ENCODE measurements at regions not wholly inside any gene's neighbourhood (a gene's known extent, or its start where the extent isn't known, plus 50 kb on each side); places are given as distances from the start of the nearest gene placed in this dataset.

DNA sequence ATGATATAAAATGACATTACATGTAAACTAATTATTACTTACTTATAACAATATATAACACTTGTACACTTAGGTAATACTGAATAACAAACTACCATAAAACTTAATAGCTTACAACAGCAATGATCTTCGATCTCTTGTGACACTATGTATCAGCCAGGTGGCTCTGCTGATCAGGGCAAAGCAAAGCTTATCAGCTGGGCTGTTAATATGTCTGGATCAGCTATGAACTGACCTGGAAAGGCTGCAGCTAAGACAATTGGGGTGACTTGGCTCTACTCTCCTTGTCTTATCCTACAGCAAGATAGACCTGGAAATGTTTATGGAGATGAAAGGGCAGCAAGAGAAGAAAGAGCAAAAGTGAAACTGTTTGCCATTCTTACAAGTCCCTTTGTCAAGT, 511.3 kb downstream of the TLR4 start:
- no peak for DNase-seq
- ATAC-seq (replicated peaks), result no peak
- H3K27ac Mint-ChIP-seq, result no peak overlapping the region
- H3K4me3 Mint-ChIP-seq, result no peak overlapping the region
- no peaks in the 10 kb centered on the region for H3K4me1 Mint-ChIP-seq (ENCODE audit: low read depth in 2 of 2)
- no peaks in the 10 kb centered on the region for H3K27me3 Mint-ChIP-seq
- H3K36me3 Mint-ChIP-seq (ENCODE audit: insufficient read depth), result no peaks in the 10 kb centered on the region
- no peaks in the 10 kb centered on the region for H3K9me3 Mint-ChIP-seq

DNA sequence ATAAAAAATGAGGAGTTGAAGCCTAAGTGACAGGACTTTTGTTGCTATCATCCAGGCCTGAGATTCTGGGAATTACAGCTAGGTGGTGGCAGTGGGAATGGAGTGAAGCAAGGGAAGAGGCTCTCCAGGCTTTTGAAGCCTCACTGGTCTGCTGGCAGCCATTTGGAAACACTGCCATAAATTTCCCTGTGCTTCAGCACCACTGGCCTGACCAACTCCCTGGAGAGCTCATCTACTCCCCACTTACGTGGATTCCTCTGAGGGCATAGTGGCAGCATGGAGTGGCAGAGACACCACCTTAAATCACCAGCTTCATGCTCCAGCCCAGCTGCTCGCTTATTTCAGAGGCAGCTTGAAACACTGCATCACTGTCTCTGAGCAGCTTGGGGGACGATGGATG, 518.2 kb downstream of the TLR4 start:
- no peaks in the 10 kb centered on the region for H3K36me3 Mint-ChIP-seq (ENCODE audit: insufficient read depth)
- DNase-seq, result no peak
- H3K4me1 Mint-ChIP-seq (ENCODE audit: low read depth in 2 of 2), result no peaks in the 10 kb centered on the region
- H3K9me3 Mint-ChIP-seq, result peaks cover 2 to 8% of the 10 kb centered on the region in 2 donors
- no peak for ATAC-seq (replicated peaks)
- H3K4me3 Mint-ChIP-seq, result no peak overlapping the region
- no peak overlapping the region for H3K27ac Mint-ChIP-seq
- peaks cover 0 to 10% of the 10 kb centered on the region in 2 donors for H3K27me3 Mint-ChIP-seq

DNA sequence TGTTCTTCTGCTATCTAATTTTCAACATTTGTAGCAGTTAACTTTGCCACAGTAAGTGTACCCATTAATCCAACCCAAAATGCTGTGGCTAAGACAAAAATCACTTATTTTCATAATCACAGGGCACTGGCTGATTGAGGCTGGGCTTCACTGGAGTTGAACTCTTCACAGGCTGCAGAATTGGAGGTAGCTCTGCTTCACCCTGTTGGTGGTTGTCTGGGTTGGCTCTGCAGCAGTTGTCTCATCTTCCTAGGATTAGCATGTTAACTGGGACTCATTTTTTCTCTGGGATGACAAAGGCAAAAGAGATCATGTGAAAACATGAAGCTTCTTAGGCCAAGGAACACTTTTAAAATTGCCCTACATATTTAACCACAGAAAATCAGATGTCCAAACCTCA, 518.9 kb downstream of the TLR4 start:
- peaks cover 2 to 8% of the 10 kb centered on the region in 2 donors for H3K9me3 Mint-ChIP-seq
- H3K4me1 Mint-ChIP-seq (ENCODE audit: low read depth in 2 of 2), result no peaks in the 10 kb centered on the region
- peaks cover 0 to 10% of the 10 kb centered on the region in 2 donors for H3K27me3 Mint-ChIP-seq
- no peak overlapping the region for H3K27ac Mint-ChIP-seq
- H3K36me3 Mint-ChIP-seq (ENCODE audit: insufficient read depth), result no peaks in the 10 kb centered on the region
- DNase-seq (no peak), ATAC-seq (replicated peaks) (no peak)
- H3K4me3 Mint-ChIP-seq, result no peak overlapping the region

DNA sequence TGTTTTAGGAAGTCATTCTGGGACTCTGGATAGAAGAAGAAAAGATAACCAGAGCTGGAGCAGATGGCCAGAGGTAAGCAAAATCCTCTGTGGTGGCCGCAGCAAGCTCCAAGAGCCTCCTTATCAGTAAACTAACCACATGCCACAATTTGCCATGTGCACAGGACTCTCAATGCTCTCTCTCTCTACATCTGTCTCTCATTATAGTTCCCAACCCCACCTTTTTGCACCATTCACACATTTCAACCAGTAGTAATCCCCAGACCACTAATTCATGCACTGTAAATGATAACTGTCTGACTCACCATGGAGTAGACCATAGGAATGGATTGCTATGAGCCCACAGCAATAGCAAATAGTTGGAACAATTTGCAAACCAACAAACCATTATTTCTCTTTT, 526.1 kb downstream of the TLR4 start:
- DNase-seq (no peak), ATAC-seq (replicated peaks) (no peak)
- no peak overlapping the region for H3K27ac Mint-ChIP-seq
- H3K4me3 Mint-ChIP-seq, result no peak overlapping the region
- H3K36me3 Mint-ChIP-seq (ENCODE audit: insufficient read depth), result peaks cover 2% of the 10 kb centered on the region
- H3K4me1 Mint-ChIP-seq (ENCODE audit: low read depth in 2 of 2), result no peaks in the 10 kb centered on the region
- peaks cover 0 to 2% of the 10 kb centered on the region in 2 donors for H3K9me3 Mint-ChIP-seq
- H3K27me3 Mint-ChIP-seq, result no peaks in the 10 kb centered on the region

DNA sequence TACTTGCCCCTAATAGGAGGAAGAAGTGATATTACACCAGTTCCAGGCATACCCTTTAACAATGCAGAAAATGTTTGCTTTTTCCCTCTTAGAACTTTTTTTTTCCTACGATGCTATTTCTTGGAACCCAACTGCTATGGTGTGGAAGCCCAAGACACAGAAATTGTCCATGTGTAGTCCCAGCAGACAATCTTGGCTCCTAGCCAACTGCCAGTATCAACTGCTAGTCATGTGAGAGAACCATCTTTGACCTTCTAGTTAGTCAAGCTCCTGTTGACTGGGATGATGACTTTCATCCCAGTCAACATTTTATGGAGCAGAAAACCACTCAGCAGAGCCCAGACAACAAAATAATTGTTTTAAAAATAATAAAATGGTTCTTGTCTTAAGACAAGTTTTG, 532.4 kb downstream of the TLR4 start:
- H3K4me1 Mint-ChIP-seq (ENCODE audit: low read depth in 2 of 2), result no peaks in the 10 kb centered on the region
- no peaks in the 10 kb centered on the region for H3K36me3 Mint-ChIP-seq (ENCODE audit: insufficient read depth)
- no peaks in the 10 kb centered on the region for H3K27me3 Mint-ChIP-seq

DNA sequence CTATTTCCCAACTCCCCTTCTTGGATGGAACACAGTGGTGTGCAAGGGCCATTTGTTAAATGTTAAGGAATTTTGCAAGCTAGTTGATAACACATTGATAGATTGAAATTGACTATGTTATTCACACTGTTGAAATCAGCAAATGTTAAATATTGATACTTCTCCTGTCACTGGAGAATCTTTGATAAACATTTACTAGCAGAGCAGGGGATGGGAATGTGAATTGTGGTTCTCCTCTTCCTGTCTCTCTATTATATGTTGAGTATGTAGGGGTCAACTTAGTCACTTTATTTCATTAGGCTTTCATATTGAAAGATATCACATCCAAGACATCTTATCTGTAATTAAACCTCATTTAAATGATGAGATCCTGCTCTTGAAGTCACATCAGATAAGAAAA, 533.9 kb downstream of the TLR4 start:
- H3K4me1 Mint-ChIP-seq (ENCODE audit: low read depth in 2 of 2), result no peaks in the 10 kb centered on the region
- ATAC-seq (replicated peaks) (no peak), DNase-seq (no peak)
- H3K27me3 Mint-ChIP-seq, result no peaks in the 10 kb centered on the region
- no peak overlapping the region for H3K4me3 Mint-ChIP-seq
- no peak overlapping the region for H3K27ac Mint-ChIP-seq
- peaks cover 4 to 6% of the 10 kb centered on the region in 2 donors for H3K9me3 Mint-ChIP-seq
- no peaks in the 10 kb centered on the region for H3K36me3 Mint-ChIP-seq (ENCODE audit: insufficient read depth)

More for the DNA sequence above, 532.4 kb downstream of the TLR4 start:
- peaks cover 4 to 6% of the 10 kb centered on the region in 2 donors for H3K9me3 Mint-ChIP-seq
- ATAC-seq (replicated peaks) (no peak), DNase-seq (no peak)
- H3K4me3 Mint-ChIP-seq, result no peak overlapping the region
- no peak overlapping the region for H3K27ac Mint-ChIP-seq

DNA sequence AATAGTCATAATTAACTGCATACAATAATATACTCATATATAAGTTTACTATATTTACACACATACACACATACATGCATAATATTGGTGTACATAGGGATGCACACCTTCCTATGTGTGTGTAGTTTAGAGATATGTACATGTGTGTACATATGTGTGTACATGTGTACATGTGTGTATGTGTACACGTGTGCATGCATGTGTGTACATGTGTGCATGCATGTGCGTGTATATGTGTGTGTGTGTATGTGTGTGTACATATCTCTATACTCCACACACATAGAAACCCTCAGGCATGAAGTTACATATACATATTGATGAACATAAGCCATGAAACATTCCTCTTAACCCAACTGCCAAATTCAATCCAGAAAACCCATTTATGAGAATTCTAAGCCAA, 547.8 kb downstream of the TLR4 start:
- H3K27me3 Mint-ChIP-seq, result no peaks in the 10 kb centered on the region
- no peak for DNase-seq
- no peak for ATAC-seq (replicated peaks)
- no peak overlapping the region for H3K27ac Mint-ChIP-seq
- H3K36me3 Mint-ChIP-seq (ENCODE audit: insufficient read depth), result no peaks in the 10 kb centered on the region
- no peaks in the 10 kb centered on the region for H3K4me1 Mint-ChIP-seq (ENCODE audit: low read depth in 2 of 2)
- H3K9me3 Mint-ChIP-seq, result peaks cover 4 to 8% of the 10 kb centered on the region in 2 donors
- H3K4me3 Mint-ChIP-seq, result no peak overlapping the region

DNA sequence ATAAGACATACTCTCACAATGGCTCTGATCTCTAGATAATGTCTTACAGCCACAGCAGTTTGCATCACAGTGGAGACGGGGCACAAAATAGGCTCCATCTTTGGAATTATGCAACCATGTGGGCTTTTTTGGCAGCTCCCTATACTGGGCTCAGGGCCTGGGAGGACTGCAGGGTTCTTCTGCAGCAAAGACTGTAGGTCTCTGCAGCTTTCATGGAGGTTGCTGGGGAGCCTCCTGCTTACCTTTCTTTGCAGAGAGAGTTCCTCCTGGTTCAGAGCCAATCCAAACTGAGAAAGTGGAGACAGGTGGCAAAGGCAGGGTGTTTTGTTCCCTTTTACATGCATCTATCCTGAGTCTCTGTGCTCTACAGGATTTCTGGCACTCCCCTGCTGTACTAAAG, 558.0 kb downstream of the TLR4 start:
- ATAC-seq (replicated peaks) (no peak), DNase-seq (no peak)
- Mint-ChIP-seq H3K4me1 (ENCODE audit: low read depth in 2 of 2) (no peaks in the 10 kb centered on the region), H3K27me3 (no peaks in the 10 kb centered on the region), H3K27ac (no peak overlapping the region), H3K9me3 (peaks cover 11 to 13% of the 10 kb centered on the region in 2 donors), H3K4me3 (no peak overlapping the region), H3K36me3 (ENCODE audit: insufficient read depth) (no peaks in the 10 kb centered on the region)

DNA sequence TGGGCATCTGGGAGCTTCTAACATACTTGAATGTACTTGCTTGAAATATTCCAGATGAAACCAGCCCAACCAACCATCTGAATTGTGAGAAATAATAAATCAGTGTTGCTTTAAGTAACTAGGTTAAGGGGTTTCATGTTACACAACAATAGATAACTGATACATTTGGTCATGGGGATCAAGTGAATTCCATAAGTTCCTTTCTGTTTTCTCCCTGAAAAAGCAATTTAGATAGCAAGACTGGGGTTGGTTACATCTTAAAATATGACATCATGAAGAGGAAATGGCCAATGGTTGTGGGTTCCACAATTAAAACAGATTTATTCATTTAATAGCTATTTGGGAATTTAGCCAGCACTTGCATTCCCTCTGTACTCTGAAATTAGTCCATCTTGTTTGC, 559.7 kb downstream of the TLR4 start:
- no peak overlapping the region for H3K4me3 Mint-ChIP-seq
- H3K27me3 Mint-ChIP-seq, result no peaks in the 10 kb centered on the region
- H3K9me3 Mint-ChIP-seq, result peaks cover 11% of the 10 kb centered on the region in 2 donors
- no peaks in the 10 kb centered on the region for H3K4me1 Mint-ChIP-seq (ENCODE audit: low read depth in 2 of 2)
- no peaks in the 10 kb centered on the region for H3K36me3 Mint-ChIP-seq (ENCODE audit: insufficient read depth)
- H3K27ac Mint-ChIP-seq, result no peak overlapping the region
- DNase-seq (no peak), ATAC-seq (replicated peaks) (no peak)

DNA sequence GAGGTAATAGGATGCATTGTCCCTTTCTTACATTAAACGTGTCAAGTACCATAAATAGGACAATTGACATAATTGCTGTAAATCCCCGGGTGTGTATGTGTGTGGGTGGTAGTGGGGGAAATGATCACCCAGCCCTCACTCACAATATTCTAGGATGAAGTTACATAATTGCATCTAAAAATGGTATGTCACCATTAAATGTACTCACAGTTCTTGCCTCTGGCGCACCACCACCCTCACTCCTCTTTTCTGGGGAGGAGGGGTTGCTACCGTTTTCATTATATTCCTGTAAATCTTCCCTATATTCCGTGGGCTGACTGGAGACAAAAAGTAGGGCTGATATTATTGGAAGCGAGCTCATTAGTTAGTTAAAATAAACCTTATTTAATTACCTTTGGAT, 563.8 kb downstream of the TLR4 start:
- ATAC-seq (replicated peaks) (no peak), DNase-seq (no peak)
- Mint-ChIP-seq H3K4me1 (ENCODE audit: low read depth in 2 of 2) (no peaks in the 10 kb centered on the region), H3K27ac (no peak overlapping the region), H3K27me3 (no peaks in the 10 kb centered on the region), H3K9me3 (no peaks in the 10 kb centered on the region), H3K4me3 (no peak overlapping the region), H3K36me3 (ENCODE audit: insufficient read depth) (no peaks in the 10 kb centered on the region)

DNA sequence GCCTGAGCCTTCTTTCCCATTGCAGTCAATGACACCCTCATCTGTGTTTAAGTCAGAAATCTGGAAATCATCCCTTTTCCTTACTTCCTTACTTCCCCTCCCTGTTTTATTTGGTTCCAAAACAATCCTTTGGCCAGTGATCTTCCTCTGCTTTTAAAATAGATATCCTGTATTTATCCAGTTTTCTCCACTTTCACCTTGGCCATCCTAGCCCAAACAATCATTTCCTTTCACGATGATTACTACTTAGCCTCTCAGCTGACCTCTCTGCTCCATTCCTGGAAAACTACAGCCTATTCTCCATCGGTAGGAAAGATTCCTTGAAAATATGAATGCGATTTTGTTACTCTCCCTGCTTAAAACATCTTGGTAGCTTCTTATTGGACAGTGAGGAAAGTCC, 565.4 kb downstream of the TLR4 start:
- Mint-ChIP-seq H3K9me3 (no peaks in the 10 kb centered on the region), H3K27ac (no peak overlapping the region), H3K27me3 (no peaks in the 10 kb centered on the region), H3K36me3 (ENCODE audit: insufficient read depth) (no peaks in the 10 kb centered on the region), H3K4me3 (no peak overlapping the region), H3K4me1 (ENCODE audit: low read depth in 2 of 2) (no peaks in the 10 kb centered on the region)
- DNase-seq (no peak), ATAC-seq (replicated peaks) (no peak)

DNA sequence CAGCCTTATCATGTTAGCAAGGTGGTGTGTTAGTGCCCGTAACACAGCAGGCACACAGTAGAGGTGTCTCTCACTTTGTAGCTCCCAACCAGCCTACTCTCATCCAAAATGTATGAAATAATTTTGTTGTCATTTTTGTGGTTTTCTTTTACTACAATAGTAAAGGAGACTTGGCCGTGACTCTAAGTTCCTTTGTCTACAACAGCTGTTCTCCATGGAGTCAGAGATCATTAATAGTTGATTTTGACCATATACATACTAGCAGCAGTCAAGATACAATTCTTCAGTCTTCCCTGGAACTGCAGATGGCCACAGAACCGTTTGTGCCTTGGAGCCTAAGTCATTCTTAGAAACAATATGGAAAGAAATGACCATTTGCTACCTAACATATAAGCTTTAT, 567.1 kb downstream of the TLR4 start:
- Mint-ChIP-seq H3K9me3 (no peaks in the 10 kb centered on the region), H3K4me1 (ENCODE audit: low read depth in 2 of 2) (no peaks in the 10 kb centered on the region), H3K27ac (no peak overlapping the region), H3K27me3 (no peaks in the 10 kb centered on the region), H3K4me3 (no peak overlapping the region), H3K36me3 (ENCODE audit: insufficient read depth) (no peaks in the 10 kb centered on the region)
- no peak for ATAC-seq (replicated peaks)
- no peak for DNase-seq

DNA sequence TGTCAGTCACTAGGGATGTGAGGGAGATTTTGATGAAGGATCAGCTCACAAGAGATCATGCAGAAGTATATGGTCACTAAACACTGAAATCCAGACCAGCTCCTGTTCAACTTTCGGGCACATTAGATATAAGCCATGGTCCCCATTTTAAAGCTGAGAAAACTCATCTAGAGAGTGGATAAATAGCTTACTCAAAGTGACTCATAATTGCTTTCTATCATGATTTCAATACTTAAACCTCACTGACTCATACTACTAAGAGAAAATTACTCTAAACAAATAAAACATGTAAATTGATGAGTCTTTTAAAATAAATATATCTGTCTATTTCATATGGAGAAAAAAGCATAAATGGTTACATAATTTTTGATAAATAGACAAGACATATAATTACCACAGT, 567.7 kb downstream of the TLR4 start:
- Mint-ChIP-seq H3K27me3 (no peaks in the 10 kb centered on the region), H3K4me3 (no peak overlapping the region), H3K4me1 (ENCODE audit: low read depth in 2 of 2) (no peaks in the 10 kb centered on the region), H3K9me3 (no peaks in the 10 kb centered on the region), H3K36me3 (ENCODE audit: insufficient read depth) (no peaks in the 10 kb centered on the region), H3K27ac (no peak overlapping the region)
- DNase-seq, result no peak
- ATAC-seq (replicated peaks), result no peak

DNA sequence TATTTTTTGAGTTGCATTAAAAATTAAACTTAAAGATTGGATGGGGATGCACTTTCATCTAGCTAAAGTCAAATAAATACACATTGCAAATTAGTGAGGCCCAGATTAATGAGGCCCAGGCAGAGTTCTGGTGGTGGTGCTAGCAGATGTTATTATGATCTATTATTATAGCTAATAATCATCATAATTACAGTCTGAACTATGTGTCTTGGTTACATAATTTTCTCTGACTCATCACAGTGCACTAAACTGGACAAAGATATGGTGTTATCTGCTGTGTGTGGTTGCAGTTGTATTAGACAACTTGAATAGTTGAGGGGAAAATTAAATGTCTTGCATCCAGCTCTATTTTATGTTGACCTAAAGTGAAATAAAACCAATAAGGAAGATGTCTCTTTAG, 568.8 kb downstream of the TLR4 start:
- Mint-ChIP-seq H3K27ac (no peak overlapping the region), H3K4me3 (no peak overlapping the region), H3K27me3 (no peaks in the 10 kb centered on the region), H3K36me3 (ENCODE audit: insufficient read depth) (no peaks in the 10 kb centered on the region), H3K9me3 (no peaks in the 10 kb centered on the region), H3K4me1 (ENCODE audit: low read depth in 2 of 2) (no peaks in the 10 kb centered on the region)
- DNase-seq (no peak), ATAC-seq (replicated peaks) (no peak)

DNA sequence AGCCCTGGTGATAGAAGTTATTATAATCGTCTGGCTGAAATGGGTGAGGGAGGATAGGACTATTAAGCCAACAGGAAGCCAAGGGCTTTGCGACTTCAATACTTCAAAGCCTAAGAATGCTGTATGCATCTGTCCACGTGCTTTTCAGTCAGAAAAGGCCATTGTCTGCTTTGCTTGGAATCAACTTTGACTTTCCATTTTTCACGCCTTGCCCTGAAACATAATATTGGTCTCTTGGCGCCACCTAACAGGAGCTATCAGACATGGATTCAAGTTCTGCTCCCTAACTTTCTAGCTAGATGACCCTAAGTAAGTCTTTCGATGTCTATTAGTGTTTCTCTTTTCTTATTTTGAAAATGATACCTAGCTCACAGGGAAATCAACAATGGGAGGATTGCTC, 572.6 kb downstream of the TLR4 start:
- no peak overlapping the region for H3K27ac Mint-ChIP-seq
- H3K9me3 Mint-ChIP-seq, result no peaks in the 10 kb centered on the region
- no peaks in the 10 kb centered on the region for H3K27me3 Mint-ChIP-seq
- DNase-seq (no peak), ATAC-seq (replicated peaks) (no peak)
- no peaks in the 10 kb centered on the region for H3K36me3 Mint-ChIP-seq (ENCODE audit: insufficient read depth)
- H3K4me1 Mint-ChIP-seq (ENCODE audit: low read depth in 2 of 2), result no peaks in the 10 kb centered on the region
- H3K4me3 Mint-ChIP-seq, result no peak overlapping the region

Data from effector memory CD8-positive, alpha-beta T cell (primary cell).